ENCODE measurements at regions not wholly inside any gene's neighbourhood (a gene's known extent, or its start where the extent isn't known, plus 50 kb on each side); places are given as distances from the start of the nearest gene placed in this dataset.
"Not testable (repeated sequence)": the region's sequence is repeated elsewhere in the genome, so short reads cannot be mapped to it uniquely, and the experiment has no call there.

DNA sequence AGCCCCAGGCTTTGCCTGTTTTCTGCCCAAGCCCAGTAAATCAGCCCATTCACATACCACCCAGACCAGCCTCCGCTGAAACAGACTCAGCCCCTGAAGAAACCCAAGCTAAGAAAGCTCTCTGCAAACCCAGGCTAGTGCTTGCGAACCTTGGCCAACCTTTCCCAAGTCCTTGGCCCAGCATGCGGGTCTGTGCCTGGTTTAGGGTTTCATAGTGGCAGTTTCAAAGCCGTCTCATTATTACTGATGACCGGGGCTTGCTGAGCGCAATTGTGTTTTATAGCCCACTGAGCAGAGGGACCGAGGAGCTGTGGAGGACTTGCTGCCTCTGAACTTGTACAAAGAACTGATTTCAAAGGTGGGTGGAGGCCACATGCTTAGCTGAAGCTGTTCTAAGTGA lies 584.3 kb downstream of the BNC2 start:
- in situ Hi-C loops (cut with HindIII; ENCODE audit: low pct_unique_long_range_greater_than_20kb, low sequenced_read_pairs) = no loop called here
- DNase-seq (ENCODE audit: low read depth in 1 of 2, low spot score in 1 of 2) = no peak
- no peak for TF ChIP-seq JUND (IDR thresholded peaks at IDR 0.05; ENCODE audit: low read depth)

DNA sequence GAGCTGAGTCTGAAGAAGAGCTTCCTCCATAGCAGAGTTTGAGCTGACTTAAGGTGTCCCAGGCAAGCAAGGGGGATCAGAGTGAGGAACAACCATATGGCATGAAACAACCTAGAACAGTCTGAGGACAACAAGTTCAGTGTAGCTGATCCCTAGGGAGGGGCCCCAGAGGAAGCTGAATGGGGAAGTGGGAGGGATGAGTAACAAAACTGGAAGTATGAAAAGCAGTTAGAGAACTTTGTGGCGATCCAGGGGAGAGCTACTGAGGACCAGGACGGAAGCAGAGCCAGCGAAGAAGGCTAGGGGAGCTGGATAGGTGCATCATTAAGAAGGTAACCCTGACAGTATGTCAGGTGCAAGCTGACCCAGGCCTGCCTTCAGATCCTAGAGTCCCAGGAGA lies 580.8 kb downstream of the BNC2 start:
- in situ Hi-C loops (cut with HindIII; ENCODE audit: low pct_unique_long_range_greater_than_20kb, low sequenced_read_pairs) = no loop called here
- TF ChIP-seq JUND (IDR thresholded peaks at IDR 0.05; ENCODE audit: low read depth) = no peak
- no peak for DNase-seq (ENCODE audit: low read depth in 1 of 2, low spot score in 1 of 2)

DNA sequence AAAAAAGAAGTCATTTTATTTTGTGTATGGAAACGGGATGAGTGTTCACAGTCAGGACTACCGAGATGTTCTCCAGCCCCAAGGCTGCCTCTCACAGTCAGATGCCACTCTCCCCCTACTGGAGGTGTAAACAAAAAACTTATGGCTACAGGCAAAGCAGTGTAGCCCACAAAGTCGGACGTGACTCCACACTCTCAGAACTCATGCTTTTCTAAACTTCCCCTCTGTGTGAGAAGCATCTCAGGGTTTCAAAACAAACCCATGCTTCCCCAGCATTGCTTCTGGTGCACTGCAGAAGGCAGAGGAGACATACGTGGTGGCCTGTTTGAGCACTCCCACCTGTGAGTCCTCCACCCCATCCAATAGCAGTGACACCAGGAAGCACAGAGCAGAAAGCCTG lies 580.3 kb downstream of the BNC2 start:
- in situ Hi-C loops (cut with HindIII; ENCODE audit: low pct_unique_long_range_greater_than_20kb, low sequenced_read_pairs) = no loop called here
- DNase-seq (ENCODE audit: low read depth in 1 of 2, low spot score in 1 of 2) = no peak
- TF ChIP-seq JUND (IDR thresholded peaks at IDR 0.05; ENCODE audit: low read depth) = no peak

DNA sequence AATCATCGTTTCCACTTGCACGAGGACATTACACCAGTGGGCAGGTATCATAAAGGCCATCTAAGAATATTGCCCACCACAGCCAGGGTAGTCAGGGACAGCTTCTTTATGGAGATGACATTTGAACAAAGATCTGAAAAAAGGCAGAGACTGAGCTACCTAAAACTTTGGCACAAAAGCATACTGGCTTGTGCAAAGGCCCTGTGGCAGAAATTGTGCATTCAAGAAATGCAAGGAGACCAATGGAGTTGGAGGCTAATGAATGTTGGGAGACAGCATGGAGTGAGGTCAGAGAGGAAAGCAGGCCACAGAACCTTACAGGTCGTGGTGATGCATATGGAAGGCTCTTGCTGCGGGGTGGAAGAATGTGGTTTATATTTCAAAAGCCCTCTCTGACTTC lies 578.5 kb downstream of the BNC2 start:
- TF ChIP-seq JUND (IDR thresholded peaks at IDR 0.05; ENCODE audit: low read depth) = no peak
- in situ Hi-C loops (cut with HindIII; ENCODE audit: low pct_unique_long_range_greater_than_20kb, low sequenced_read_pairs) = no loop called here
- no peak for DNase-seq (ENCODE audit: low read depth in 1 of 2, low spot score in 1 of 2)

DNA sequence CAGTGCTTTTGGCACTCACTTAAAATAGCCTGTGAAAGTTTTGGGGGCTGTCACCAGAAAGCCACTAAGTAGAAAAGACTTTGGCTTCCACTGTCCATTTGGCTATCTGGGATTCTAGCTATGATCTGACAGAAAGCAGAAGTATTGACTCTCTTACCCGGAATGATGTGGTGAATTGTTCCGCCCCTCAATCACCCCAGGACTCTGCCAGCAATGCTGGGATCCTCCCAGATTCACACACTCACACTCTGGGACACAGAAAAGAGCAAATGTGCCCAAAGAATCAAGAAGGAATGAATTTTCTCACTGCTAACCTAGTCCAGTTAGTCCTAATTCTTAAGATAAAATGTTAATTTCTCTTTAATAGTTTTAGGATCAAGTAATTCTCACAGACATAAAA lies 576.9 kb downstream of the BNC2 start:
- TF ChIP-seq JUND (IDR thresholded peaks at IDR 0.05; ENCODE audit: low read depth) = no peak
- DNase-seq (ENCODE audit: low read depth in 1 of 2, low spot score in 1 of 2) = no peak
- in situ Hi-C loops (cut with HindIII; ENCODE audit: low pct_unique_long_range_greater_than_20kb, low sequenced_read_pairs) = no loop called here

DNA sequence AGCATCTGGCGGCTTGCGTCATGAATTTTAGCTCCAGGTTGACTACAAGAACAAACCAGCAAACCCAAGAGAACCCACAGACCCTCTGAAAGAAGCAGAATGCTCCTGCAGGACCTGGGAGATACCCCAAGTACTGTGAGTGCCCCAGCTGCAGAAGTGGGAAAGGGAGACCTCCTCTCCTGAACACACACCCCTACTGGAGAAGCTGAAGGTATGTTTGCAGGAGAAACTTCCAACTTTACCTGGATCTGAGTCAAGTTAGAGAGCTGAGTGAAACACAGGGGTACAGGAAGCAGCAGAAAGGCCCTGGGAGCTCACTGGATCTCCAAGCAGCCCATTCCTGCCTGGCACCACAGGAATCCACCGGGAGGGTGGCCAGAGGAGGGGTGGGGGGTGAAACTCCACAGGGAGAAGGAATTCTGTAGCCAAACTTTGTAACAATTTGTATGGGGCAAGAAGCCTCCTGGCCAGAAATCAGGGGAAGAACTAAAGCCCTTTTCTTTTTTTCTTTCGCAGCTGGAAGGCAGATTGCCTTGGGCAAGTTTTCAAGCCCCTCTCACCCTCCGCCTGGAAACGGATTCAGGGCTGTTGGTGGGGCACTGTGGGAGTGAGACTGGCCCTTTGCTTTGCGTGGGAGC lies 576.2 kb downstream of the BNC2 start:
- DNase-seq (ENCODE audit: low read depth in 1 of 2, low spot score in 1 of 2) = no peak
- TF ChIP-seq JUND (IDR thresholded peaks at IDR 0.05; ENCODE audit: low read depth) = no peak
- in situ Hi-C loops (cut with HindIII; ENCODE audit: low pct_unique_long_range_greater_than_20kb, low sequenced_read_pairs) = no loop called here

DNA sequence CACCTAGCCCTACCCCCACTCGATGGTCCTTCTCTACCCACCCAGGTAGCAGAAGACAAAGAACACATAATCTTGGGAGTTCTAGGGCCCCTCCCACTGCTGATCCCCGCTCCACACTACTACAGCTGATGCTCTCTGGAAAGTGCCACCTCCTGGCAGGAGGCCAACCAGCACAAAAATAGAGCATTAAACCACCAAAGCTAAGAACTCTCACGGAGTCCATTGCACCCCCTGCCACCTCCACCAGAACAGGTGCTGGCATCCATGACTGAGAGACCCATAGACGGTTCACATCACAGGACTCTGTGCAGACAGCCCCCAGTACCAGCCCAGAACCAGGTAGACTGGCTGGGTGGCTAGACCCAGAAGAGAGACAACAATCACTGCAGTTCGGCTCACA lies 575.5 kb downstream of the BNC2 start:
- DNase-seq (ENCODE audit: low read depth in 1 of 2, low spot score in 1 of 2); in situ Hi-C loops (cut with HindIII; ENCODE audit: low pct_unique_long_range_greater_than_20kb, low sequenced_read_pairs): not testable (repeated sequence)

DNA sequence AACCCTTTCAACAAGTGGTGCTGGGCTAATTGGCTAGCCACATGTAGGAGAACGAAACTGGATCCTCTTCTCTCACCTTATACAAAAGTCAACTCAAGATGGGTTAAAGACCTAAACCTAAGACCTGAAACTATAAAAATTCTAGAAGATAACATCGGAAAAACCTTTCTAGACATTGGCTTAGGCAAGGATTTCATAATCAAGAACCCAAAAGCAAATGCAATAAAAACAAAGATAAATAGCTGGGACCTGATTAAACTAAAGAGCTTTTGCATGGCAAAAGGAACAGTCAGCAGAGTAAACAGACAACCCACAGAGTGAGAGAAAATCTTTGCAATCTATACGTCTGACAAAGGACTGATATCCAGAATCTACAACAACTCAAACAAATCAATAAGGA lies 571.1 kb downstream of the BNC2 start:
- in situ Hi-C loops (cut with HindIII; ENCODE audit: low pct_unique_long_range_greater_than_20kb, low sequenced_read_pairs); DNase-seq (ENCODE audit: low read depth in 1 of 2, low spot score in 1 of 2): not testable (repeated sequence)

DNA sequence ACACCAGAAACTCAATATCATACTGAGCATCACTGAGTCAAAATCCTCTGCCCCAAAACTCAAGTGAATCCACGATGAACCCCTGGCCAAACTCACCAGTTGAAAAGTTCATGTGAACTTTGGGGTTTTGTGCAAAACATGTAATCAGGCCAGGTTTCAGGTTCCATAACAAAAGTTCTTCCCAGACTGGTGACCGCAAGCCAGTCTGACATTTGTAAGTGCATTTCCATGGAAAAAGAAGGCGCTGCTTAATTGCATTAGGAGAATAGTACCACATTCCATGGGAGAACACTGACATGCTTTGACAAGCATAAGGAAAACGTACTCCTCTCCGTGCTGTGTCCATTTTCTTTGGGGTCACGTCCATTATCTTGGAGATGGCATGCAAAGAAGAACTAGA lies 567.0 kb downstream of the BNC2 start:
- in situ Hi-C loops (cut with HindIII; ENCODE audit: low pct_unique_long_range_greater_than_20kb, low sequenced_read_pairs) = no loop called here
- TF ChIP-seq JUND (IDR thresholded peaks at IDR 0.05; ENCODE audit: low read depth) = no peak
- no peak for DNase-seq (ENCODE audit: low read depth in 1 of 2, low spot score in 1 of 2)

DNA sequence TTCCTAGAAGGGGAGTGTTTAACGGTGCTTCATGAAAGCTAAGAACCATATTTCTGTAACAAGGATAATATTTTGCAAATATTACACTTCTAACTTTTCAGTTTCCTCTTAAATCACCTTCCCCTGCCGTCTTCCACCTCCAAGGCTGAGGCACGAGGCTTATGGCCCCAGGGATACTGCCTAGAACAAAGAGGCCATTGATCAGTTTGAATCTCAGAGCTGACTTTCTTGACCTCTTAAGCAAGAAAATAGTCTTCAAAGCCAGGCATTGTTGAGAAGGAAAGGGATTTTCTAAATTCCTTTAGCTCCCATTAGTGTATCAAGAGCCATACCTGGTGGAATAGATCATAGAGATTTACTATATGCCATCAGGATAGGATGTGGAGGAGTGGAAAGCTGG lies 566.2 kb downstream of the BNC2 start:
- in situ Hi-C loops (cut with HindIII; ENCODE audit: low pct_unique_long_range_greater_than_20kb, low sequenced_read_pairs) = no loop called here
- no peak for DNase-seq (ENCODE audit: low read depth in 1 of 2, low spot score in 1 of 2)
- TF ChIP-seq JUND (IDR thresholded peaks at IDR 0.05; ENCODE audit: low read depth) = no peak

DNA sequence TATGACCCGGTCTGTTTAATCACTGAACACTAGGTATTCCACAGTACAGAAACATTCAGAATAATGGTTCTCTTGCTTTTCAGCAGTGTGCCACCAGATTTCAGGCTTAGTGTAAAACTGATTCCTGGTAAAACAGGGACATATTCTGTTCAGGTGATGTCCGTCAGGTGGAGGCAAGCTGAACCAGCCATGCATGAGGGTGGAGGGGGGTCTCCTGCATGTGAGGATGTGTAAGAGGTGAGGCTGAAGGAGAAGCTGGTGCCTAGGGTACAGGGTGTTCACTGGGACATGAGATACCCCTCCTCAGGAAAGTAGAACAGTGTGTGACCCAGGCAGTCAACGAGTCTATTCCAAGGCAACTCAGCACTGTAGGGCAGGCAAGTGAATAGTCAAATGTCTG lies 563.9 kb downstream of the BNC2 start:
- TF ChIP-seq JUND (IDR thresholded peaks at IDR 0.05; ENCODE audit: low read depth) = no peak
- no peak for DNase-seq (ENCODE audit: low read depth in 1 of 2, low spot score in 1 of 2)
- in situ Hi-C loops (cut with HindIII; ENCODE audit: low pct_unique_long_range_greater_than_20kb, low sequenced_read_pairs) = no loop called here

DNA sequence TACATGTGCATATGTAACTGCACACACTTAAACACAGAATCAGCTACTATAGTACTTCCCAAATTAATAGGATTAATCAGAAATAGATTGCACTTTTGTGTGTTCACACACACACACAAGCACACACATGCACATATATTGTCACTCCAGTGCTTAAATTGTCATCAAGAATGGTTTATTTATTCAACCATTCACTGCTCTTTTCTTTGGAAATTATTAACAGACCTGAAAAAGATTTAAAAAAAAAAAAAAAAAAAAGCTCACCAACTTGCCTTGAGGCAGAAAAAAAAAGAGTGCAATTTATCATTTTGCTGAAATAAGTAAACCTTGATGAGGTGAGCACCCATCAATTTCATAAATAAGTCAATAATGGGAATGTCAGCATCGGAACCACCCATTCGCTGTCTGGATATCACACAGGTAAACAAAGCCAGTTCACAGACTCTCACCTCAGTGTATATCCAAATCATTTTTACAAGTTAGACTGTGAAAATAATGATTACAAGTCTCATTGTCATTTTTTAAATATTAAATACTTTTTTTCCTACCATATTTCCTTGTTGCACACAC lies 562.8 kb downstream of the BNC2 start:
- TF ChIP-seq JUND (IDR thresholded peaks at IDR 0.05; ENCODE audit: low read depth) = no peak
- no peak for DNase-seq (ENCODE audit: low read depth in 1 of 2, low spot score in 1 of 2)
- in situ Hi-C loops (cut with HindIII; ENCODE audit: low pct_unique_long_range_greater_than_20kb, low sequenced_read_pairs) = no loop called here

DNA sequence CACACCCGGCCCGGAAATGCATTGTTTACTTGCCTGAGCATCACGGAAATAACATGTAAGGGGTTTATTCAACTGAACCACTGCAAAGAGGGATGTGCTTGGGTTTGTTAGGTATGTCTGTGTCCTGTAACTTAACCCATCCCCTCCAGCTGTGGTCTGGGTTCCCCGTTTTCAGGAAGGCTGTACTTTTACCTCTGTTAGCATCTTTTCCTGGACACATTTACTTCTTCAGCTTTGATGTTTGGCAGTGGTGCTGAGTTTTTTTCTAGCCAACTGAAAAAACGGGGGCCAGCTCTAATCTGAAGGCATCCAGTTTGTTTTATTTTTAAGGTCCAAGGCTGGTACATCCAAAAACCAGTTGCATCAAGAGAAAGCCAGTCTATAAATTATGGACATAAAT lies 561.8 kb downstream of the BNC2 start:
- in situ Hi-C loops (cut with HindIII; ENCODE audit: low pct_unique_long_range_greater_than_20kb, low sequenced_read_pairs) = no loop called here
- TF ChIP-seq JUND (IDR thresholded peaks at IDR 0.05; ENCODE audit: low read depth) = no peak
- DNase-seq (ENCODE audit: low read depth in 1 of 2, low spot score in 1 of 2) = no peak

DNA sequence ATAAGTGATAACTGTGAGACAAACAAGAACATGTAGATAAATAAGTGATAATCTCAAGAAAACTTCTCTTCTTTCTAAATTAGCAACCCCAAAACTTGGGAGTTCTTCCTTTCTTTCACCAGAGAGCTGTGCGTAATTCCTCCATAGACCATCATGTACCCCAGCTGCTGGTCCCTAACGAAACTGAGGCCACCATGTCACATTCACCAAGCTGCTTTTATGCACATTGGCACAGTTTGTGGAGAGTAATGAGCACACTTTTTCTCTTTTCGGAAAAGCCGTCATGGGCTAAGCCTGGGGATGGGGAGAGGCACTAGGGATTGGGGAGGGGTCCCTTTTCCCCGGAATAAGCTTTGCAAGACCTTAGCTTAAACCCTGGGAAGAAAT lies 561.4 kb downstream of the BNC2 start:
- TF ChIP-seq JUND (IDR thresholded peaks at IDR 0.05; ENCODE audit: low read depth) = no peak
- in situ Hi-C loops (cut with HindIII; ENCODE audit: low pct_unique_long_range_greater_than_20kb, low sequenced_read_pairs) = no loop called here

More for the DNA sequence above, 561.4 kb downstream of the BNC2 start:
- DNase-seq (ENCODE audit: low read depth in 1 of 2, low spot score in 1 of 2) = no peak
